GM18507 (cell line): ENCODE measurements at regions not wholly inside any gene's neighbourhood (a gene's known extent, or its start where the extent isn't known, plus 50 kb on each side); places are given as distances from the start of the nearest gene placed in this dataset.
"Not testable (repeated sequence)": the region's sequence is repeated elsewhere in the genome, so short reads cannot be mapped to it uniquely, and the experiment has no call there.

Source experiments
- DNase-seq: peaks from one replicate; pipeline ENCODE4 v3.0.0; 2011; ENCODE audit warnings: low read depth; ENCODE audit not compliant: insufficient read length; ENCODE audit errors: extremely low spot score
- FAIRE-seq: peaks from 2 replicates; lab custom pipeline; 2011; peaks lifted over from hg19 to GRCh38; lab: Jason Lieb, UNC

GRCh38 chr15:22194739-22195617, 114.7 kb downstream of the OR4M2 start:
- peak; percentile 29 for FAIRE-seq

DNA sequence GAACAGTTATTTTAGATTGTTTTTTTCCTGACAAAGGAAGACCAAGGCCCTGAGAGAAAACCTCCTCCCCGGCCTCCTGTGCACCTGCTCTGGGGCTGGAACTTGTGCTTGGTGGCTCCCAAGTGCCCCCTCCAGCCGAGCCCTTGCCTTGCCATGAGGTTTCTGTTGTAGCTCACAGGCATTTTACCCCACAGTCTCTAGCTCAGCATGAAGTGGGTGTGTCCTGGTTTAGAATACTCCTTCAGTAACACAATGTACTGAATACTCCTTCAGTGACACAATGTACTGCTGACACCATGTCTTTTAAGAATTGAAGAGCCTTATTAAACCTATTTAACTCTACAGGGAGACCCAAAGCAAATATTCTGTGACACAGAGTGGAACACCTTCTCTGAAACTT, 116.1 kb downstream of the OR4M2 start:
- not testable (repeated sequence) for FAIRE-seq

More at GRCh38 chr15:22194739-22195617, 114.7 kb downstream of the OR4M2 start:
- not testable (repeated sequence) for DNase-seq

GRCh38 chr15:22200417-22200816, 120.1 kb downstream of the OR4M2 start:
- not testable (repeated sequence) for DNase-seq, FAIRE-seq

More for the DNA sequence above, 116.1 kb downstream of the OR4M2 start:
- DNase-seq: not testable (repeated sequence)

GRCh38 chr15:22201993-22202659, 121.8 kb downstream of the OR4M2 start:
- not testable (repeated sequence) for FAIRE-seq, DNase-seq

DNA sequence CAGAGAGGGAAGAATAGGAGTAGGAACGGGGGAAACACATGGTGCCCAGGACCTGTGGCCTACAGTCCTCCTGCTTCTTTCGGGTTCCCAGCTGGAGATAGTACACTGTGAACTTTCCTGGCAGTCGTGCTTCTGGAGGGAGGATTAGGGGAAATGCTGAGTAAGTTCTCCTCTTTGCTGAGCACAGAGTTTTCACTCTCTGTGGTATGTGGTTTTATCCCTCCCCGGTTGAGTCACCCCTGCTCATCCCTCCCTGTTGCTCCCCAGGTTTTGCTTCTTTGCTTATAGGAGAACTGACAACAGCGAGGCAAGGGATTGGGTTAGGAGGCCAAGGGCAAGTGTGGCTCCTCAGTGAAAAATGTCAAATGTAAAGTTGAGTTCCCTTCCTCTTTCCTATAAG, 122.9 kb downstream of the OR4M2 start:
- not testable (repeated sequence) for FAIRE-seq, DNase-seq

DNA sequence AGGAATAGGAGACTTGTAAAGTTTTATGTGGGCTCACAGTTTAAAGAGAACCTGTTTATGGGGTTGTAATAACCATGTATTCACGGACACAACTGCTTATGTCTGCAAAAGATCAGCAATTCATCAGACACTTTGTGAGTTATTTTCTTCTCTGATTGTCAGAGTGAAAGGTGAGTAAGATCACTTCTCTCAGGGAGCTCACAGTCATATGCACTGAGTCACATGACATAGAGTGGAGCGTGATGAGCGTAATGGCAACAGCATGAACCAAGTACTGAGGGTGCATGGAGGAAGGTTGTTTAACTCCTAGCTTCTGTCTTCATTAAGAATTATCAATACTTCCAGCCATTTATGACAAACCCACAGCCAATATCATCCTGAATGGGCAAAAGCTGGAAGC, 128.8 kb downstream of the OR4M2 start:
- FAIRE-seq, DNase-seq: not testable (repeated sequence)

GRCh38 chr15:22222596-22222995, 142.3 kb downstream of the OR4M2 start:
- DNase-seq, FAIRE-seq: not testable (repeated sequence)

- FAIRE-seq (no peak), DNase-seq (no peak)
Measured at GRCh38 chr15:22224241-22224671, 143.9 kb downstream of the OR4M2 start.

DNA sequence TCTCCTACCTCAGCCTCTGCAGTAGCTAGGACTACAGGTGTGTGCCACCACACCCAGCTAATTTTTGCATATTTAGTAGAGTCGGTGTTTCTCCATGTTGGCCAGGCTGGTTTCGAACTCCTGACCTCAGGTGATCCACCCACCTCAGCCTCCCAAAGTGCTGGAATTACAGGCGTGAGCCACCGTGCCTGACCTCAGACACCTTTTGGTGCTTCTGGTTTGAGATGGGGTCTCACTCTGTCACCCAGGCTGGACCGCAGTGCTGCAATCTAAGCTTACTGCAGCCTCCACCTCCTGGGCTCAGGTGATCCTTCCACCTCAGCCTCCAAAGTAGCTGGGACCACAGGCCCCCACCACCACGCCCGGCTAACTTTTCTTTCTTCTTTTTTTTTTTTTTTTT, 144.6 kb downstream of the OR4M2 start:
- not testable (repeated sequence) for FAIRE-seq, DNase-seq

- DNase-seq: no peak
- no peak for FAIRE-seq
Measured at GRCh38 chr15:22226034-22226790, 145.9 kb downstream of the OR4M2 start.

DNA sequence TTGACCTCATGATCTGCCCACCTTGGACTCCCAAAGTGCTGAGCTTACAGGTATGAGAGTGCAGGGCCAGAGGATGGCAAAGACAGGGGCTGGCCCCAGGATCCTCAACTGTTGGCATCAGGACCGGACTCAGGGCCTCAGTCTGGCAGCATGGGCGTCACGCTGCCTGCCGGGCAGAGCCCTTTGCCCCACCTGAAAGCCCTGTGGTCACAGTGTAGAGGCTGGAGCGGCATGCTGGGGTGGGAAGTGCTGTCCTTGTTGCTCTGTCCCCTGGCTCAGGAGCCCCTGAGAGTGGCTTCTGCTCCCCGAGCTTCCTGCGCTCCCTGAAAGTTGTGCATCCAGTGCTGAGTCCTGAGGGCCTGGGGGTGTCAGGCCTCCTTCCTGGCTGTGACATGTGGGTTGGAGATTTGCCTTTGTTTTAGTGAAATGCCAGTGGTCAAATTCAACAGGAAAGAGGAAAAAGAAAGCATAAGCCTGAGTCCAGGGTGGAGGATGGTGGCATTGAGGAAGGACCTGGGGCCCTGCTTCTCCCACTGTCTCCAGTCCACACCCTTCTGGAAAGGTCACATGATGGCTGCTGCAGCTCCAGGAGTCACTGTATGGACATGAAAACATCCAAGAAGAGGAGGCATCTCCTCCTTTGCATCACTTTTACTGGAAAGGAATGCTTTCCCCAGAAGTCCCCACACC, 147.2 kb downstream of the OR4M2 start:
- no peak for DNase-seq
- FAIRE-seq: no peak

DNA sequence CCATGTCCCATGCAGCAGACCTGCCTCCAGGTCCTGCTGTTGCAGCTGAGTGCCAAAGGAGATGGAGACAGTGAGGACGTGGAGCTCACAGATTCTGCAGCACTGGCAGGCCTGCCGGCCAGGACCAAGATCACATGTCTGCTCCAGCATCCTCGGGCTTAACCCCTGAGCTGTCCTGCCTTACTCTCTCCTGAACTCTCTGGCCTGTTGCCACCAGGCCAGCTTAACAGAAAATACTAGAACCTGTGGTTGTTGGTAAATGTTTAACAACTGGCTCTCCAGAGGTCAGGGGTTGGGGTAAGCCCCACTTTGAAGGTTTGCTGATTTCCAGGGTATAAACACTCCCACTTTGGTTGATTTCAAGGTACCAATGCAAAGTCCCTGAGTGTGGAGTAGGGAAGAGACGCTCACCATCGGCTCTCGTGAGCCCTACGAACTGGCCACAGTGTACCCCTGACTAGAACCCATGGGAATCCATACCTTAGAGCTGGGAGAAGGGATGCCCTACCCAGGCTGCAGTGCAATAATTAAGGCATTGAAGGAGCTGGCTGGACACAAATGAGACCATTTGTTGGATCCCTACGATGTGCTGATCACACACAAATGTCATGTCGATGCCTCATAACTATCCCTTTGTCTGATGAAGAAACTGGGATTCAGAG, 147.9 kb downstream of the OR4M2 start:
- DNase-seq: no peak
- no peak for FAIRE-seq

DNA sequence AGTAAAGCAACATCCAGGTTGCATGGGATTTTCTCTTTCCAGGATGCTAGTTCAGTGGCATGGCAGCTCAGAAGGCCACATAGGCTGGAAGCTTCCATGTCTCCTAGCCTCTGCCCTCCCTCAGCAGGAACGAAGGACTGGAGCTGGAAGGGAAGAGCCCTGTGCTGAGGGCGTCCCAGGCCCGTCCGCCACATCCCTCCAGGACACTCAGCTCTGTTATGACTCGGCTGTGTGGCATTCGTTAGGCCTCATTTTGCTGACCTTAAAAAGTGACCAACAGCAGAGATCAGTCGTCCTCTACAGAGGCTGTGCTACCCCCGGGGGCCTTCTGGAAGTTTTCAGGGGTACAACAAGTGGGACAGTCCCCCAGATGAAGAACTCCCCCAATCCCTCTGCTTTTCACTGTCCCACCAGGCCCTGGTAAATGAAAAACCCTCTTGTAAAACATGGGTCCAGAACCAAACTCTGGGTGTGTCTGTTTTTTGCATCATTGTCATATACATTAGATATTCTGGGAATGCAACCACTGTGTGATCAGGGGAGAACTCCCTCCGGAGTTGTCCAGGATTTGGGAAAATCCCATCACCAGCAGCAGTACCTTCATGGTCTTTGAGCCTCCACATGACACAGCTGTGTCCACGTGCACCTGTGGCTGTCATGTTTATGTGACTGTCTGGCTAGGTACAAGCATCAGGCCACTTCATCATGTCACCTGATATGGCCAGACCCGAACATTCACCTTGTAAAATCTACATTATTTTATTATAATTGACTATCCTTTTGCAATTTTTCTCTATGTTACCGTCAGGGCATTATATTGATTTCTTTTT, 149.9 kb downstream of the OR4M2 start:
- DNase-seq: no peak
- no peak for FAIRE-seq

DNA sequence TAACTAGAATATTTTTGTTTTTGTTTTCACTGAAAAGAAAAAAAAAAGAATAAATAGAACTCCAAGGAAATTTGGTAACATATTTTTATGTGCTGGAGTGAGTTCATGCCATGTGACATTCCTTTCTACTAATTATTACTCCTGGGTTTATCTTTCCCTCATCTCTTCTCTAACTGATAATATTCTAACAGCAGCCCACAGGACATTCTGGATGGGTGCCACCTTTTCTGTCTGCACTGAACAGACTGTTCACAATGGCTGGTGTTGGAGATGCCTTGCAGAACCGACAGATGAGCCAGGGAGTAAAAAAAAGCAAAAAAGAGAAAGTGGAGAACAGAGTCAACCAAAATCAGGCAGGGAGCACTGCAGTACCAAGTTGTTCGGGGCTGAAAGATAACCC, 151.3 kb downstream of the OR4M2 start:
- DNase-seq: no peak
- FAIRE-seq: no peak

GRCh38 chr15:22232675-22233074, 152.3 kb downstream of the OR4M2 start:
- FAIRE-seq (no peak), DNase-seq (no peak)

DNA sequence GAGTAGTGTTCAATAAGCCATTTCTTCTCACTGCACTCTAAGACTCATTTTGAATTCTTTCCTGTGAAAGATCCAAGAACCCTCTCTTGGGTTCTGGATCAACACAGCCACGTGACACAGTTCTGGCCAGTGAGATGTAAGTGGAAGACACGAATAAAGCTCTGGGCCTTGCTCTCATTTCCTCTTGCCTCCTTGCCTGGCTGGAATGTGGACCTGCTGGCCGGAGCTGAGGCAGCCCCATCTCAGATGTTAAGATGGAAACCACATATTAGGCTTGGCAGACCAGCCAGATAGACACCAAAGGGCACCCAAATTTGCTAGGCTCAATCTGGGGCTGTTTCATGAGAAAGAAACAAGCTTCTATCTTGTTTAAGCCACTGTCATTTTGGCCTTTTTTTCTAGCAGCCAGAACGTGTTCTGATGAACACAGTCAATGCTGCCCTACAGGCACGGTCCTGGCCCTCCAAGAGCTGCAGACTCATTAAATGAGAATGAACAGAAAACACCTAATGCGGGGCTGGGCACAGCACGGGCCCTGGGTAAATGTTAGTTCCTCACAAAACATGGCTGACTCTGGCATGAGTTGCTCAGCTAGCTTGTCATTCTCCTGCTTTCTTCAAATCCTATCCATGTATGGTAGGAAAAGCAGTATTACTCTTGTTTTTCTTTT, 155.1 kb downstream of the OR4M2 start:
- FAIRE-seq, DNase-seq: not testable (repeated sequence)

DNA sequence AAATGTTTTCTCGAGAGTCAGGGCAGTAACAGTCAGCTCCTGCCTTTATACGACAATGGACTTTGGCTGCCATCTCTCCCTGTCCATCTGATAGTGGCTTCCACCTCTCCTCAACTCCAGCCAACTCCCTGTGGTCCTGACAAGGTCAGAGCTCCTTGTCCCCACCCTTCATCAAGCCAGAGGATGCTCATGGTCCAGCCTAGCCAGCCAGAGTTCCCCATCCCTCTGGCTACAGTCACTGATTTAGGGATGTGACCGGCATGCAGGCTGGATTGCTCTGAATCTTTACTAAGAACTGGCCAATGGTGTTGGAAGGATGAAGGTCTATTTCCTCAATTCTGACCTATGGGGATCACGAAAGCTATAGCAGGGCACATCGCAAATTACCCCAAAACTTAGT, 156.1 kb downstream of the OR4M2 start:
- FAIRE-seq: no peak
- DNase-seq: no peak
